Heart left ventricle (tissue), 16 donors: ENCODE measurements at regions not wholly inside any gene's neighbourhood (a gene's known extent, or its start where the extent isn't known, plus 50 kb on each side); places are given as distances from the start of the nearest gene placed in this dataset.

Source experiments
- ATAC-seq, 4 donors: fragments of 200-7000 bp; cut with Tn5 transposase; one replicate each; pipeline ENCODE4 v1.9.1; 2020 to 2022; ENCODE audit warnings: moderate library complexity in 4 of 4, mild to moderate bottlenecking in 3 of 4, moderate number of reproducible peaks in 1 of 4
- DNase-seq, 5 donors: peaks; one replicate each; pipeline ENCODE4 v3.0.0-alpha.2; 2020
- H3K27ac ChIP-seq, 12 donors: fragments of 200-600 bp; sonication (generic) in 4 of 12; one replicate each; pipeline versions ENCODE4 v1.5.0 to v1.8.0; 2016 to 2022; ENCODE audit warnings: mild to moderate bottlenecking in 2 of 12
- H3K27me3 ChIP-seq, 9 donors: fragments of 200-600 bp; sonication (generic) in 2 of 9; one replicate each; pipeline versions ENCODE4 v1.5.1 to v1.8.0; 2016 to 2022; ENCODE audit warnings: mild to moderate bottlenecking in 3 of 9
- H3K36me3 ChIP-seq, 9 donors: fragments of 200-600 bp; sonication (generic) in 2 of 9; one replicate each; pipeline versions ENCODE4 v1.5.0 to v1.8.0; 2018 to 2022; ENCODE audit warnings: mild to moderate bottlenecking in 2 of 9
- H3K4me1 ChIP-seq, 12 donors: fragments of 200-600 bp; sonication (generic) in 4 of 12; one replicate each; pipeline versions ENCODE4 v1.5.0 to v1.8.0; 2016 to 2022; ENCODE audit warnings: mild to moderate bottlenecking in 3 of 12
- H3K4me3 ChIP-seq, 12 donors: fragments of 200-600 bp; sonication (generic) in 4 of 12; one replicate each; pipeline versions ENCODE4 v1.5.0 to v1.8.0; 2017 to 2022; ENCODE audit warnings: mild to moderate bottlenecking in 9 of 12, moderate library complexity in 4 of 12
- H3K9me3 ChIP-seq, 12 donors: fragments of 200-600 bp; sonication (generic) in 4 of 12; one replicate each; pipeline versions ENCODE4 v1.5.0 to v1.8.0; 2016 to 2022; ENCODE audit warnings: mild to moderate bottlenecking in 1 of 12
- CTCF ChIP-seq, 12 donors: fragments of 200-600 bp; sonication (generic) in 4 of 12; IDR thresholded peaks; one replicate each; pipeline versions ENCODE4 v1.5.0 to v1.8.0; 2018 to 2022; ENCODE audit warnings: antibody characterized with exemption in 12 of 12, mild to moderate bottlenecking in 5 of 12
- POLR2A ChIP-seq, 2 donors: fragments of 450-650 bp; IDR thresholded peaks; one replicate each; pipeline ENCODE4 v1.6.1; 2017; ENCODE audit warnings: antibody characterized with exemption in 2 of 2, mild to moderate bottlenecking in 2 of 2, moderate library complexity in 2 of 2
- WGBS, 4 donors: extraction: QIAGEN DNeasy Blood & Tissue Kit in 2 of 4; methylation state at CpG; one replicate each; pipeline versions ENCODE4 v1.1.5 to v1.1.7; 2013 to 2018; 5-methylcytosine and 5-hydroxymethylcytosine counted together
- intact Hi-C, 10 donors: fragments of 100-400 bp; cut with DNase I; formaldehyde crosslinking; loops; one replicate each; pipeline versions ENCODE4 v1.11.1 to v1.14.2; 2022
- donor health status: ischemic (EF 13 %, LVEDD 7.1; RV severe dilation, severe dysfunction).
- donor health status: healthy with polysubstance abuse.
- donor health status: DM: no; HTN: yes; CAD: no.
- donor health status: DM: no; HTN: no; CAD: no.
- donor health status: ischemic (EF 25% LVEDD 6.9; RV normal size, moderate dysfunction).
- donor health status: ischemic (EF 25% LVEDD 5.7; RV mildly dilated, moderate dysfunction).
- donor health status: healthy.
- donor health status: DM: yes; HTN: yes; CAD: no.
- donor health status: ischemic (EF 35%, LVEDD 5.7; RV mildly dilated, moderate dysfunction).
- donor health status: nonischemic (EF 11% LVEDD 7.7; RV severe dilation, severe dysfunction).
- donor health status: DM: yes; HTN: yes; CAD: no.
- donor health status: PGD.
- donor health status: ischemic (EF 29% LVEDD 5.4; RV normal size, mild dysfunction).
- donor health status: nonischemic (EF 23%, LVEDD 6.1; RV moderate dilation, normal function).

DNA sequence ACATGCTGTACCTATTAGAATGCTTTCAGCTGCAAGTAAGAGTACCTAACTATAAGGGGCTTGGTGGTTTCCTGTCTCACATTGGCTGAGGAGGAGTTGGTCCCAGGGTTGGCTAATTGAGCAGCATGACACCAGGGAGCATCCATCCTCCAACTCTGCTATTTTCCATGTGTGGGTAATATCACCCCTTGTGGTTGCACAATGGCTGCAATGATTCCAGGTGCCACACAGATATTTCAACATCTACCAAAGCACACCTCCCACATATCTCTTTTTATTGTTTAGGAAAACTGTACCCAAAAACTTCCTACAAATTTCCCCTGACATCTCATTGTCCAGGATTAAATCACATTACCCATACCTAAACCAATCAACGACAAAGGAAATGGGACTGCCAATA lies 118.0 kb upstream of the EEA1 start:
- H3K4me3 ChIP-seq, result no peak overlapping the region
- no peak for DNase-seq
- no peak for ATAC-seq
- H3K36me3 ChIP-seq, result no peaks in the 10 kb centered on the region
- no peaks in the 10 kb centered on the region for H3K9me3 ChIP-seq
- WGBS, 4 donors, result 84 to 96% (median 92%) methylated on average over 1 of the region's 1 CpG
- peaks cover 0 to 12% (median 0%) of the 10 kb centered on the region in 12 donors for H3K4me1 ChIP-seq
- intact Hi-C loops, result no loop called here
- H3K27me3 ChIP-seq, result no peaks in the 10 kb centered on the region
- no peak overlapping the region for H3K27ac ChIP-seq
- TF ChIP-seq CTCF (IDR thresholded peaks at IDR 0.05) (no peak), POLR2A (IDR thresholded peaks at IDR 0.05) (no peak)

DNA sequence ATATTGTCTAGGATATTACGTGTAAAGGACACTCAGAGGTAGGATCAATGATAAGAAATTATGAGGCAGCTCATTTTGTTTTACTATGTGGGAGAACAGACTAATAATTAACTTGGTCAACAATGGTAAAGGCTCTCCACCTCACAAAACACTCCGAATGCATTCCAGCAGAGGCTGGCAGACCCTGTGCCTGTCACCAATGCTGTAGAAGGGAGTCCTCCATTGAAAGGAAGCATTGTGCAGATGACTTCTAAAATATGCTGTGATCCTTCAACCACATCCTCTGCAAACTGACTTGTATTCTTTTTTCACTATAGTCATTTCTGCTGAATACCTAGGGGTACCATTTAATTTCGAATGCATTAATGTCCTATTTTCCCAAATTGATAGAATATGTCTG lies 119.6 kb upstream of the EEA1 start:
- ATAC-seq (no peak), DNase-seq (no peak)
- Histone ChIP-seq H3K36me3 (no peaks in the 10 kb centered on the region), H3K27me3 (no peaks in the 10 kb centered on the region), H3K27ac (no peak overlapping the region), H3K4me1 (peaks cover 0 to 12% (median 0%) of the 10 kb centered on the region in 12 donors), H3K9me3 (no peaks in the 10 kb centered on the region), H3K4me3 (no peak overlapping the region)
- no peak for TF ChIP-seq CTCF (IDR thresholded peaks at IDR 0.05)
- no peak for TF ChIP-seq POLR2A (IDR thresholded peaks at IDR 0.05)
- intact Hi-C loops, result no loop called here
- WGBS, 4 donors, result 92 to 96% (median 94%) methylated on average over 3 of the region's 3 CpGs

DNA sequence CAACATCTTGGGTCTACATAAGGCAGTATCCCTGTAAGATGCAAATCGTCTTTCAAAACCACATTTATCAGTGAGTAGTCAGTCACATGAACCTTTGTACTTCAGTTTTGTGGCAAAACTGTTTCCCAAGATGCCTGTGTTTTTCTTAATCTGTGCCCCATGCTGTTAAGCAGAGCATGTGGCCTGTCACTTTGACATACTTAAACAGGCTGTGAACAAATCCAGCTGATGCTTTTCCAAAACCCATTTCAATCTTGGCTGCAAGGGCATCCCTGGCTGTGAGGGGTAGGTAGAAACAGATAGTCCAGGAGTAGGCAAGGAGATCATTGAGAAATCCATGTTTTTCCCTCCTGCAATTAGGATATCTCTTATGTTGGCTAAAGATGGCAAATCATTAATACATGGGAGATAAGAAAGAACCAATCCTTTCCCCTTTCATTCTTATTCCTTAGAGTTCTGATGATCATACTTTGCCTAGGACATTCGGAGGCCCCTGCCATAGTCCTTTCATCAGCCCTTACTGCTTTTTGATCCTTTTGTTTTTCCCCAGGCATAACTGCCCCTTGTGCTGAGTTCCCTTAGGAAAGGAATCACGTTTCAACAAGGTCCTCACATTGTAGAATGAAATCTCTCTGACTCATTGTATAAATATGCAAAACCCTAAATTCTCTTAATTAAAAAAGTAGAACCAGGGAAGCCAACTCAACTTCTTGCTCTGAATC lies 121.1 kb upstream of the EEA1 start:
- DNase-seq (no peak), ATAC-seq (peak; percentile 76 to 84 (median 78))
- H3K4me1 ChIP-seq, result peaks cover 0 to 12% (median 0%) of the 10 kb centered on the region in 12 donors
- 27 to 33% (median 32%) methylated on average over 3 of the region's 3 CpGs for WGBS, 4 donors
- no peaks in the 10 kb centered on the region for H3K9me3 ChIP-seq
- no peaks in the 10 kb centered on the region for H3K27me3 ChIP-seq
- H3K27ac ChIP-seq, result peak overlapping the region in 4 of 12 donors; percentile 2 to 43 (median 36)
- TF ChIP-seq CTCF (IDR thresholded peaks at IDR 0.05), result no peak
- TF ChIP-seq POLR2A (IDR thresholded peaks at IDR 0.05), result no peak
- H3K36me3 ChIP-seq, result no peaks in the 10 kb centered on the region
- no peak overlapping the region for H3K4me3 ChIP-seq
- intact Hi-C loops, result no loop called here

DNA sequence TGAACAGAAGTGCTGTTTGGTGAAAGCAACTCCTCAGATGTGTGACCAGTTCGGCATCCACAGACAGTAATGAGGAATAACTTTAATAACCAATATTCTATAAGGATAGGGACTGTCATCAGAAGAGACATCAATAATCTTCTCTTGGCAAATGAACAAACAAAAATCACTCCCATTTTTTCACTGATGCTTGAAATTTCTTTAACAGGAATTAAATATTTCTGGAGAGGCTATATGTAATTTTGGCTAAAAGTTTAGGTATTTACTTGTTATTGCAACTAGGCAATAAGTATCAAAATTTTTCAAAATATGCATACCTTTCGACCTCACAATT lies 121.6 kb upstream of the EEA1 start:
- Histone ChIP-seq H3K4me3 (no peak overlapping the region), H3K9me3 (no peaks in the 10 kb centered on the region), H3K27me3 (no peaks in the 10 kb centered on the region), H3K36me3 (no peaks in the 10 kb centered on the region), H3K27ac (peak overlapping the region in 1 of 12 donors; percentile 43), H3K4me1 (peaks cover 0 to 12% (median 0%) of the 10 kb centered on the region in 12 donors)
- DNase-seq, result no peak
- no peak for TF ChIP-seq CTCF (IDR thresholded peaks at IDR 0.05)
- no peak for TF ChIP-seq POLR2A (IDR thresholded peaks at IDR 0.05)
- 92 to 95% (median 94%) methylated on average over 2 of the region's 2 CpGs for WGBS, 4 donors
- no peak for ATAC-seq
- intact Hi-C loops, result no loop called here
